ENCODE measurements at regions not wholly inside any gene's neighbourhood (a gene's known extent, or its start where the extent isn't known, plus 50 kb on each side); places are given as distances from the start of the nearest gene placed in this dataset.

- ATAC-seq (replicated peaks) (no peak), DNase-seq (no peak)
- Mint-ChIP-seq H3K27me3 (no peaks in the 10 kb centered on the region), H3K9me3 (no peaks in the 10 kb centered on the region), H3K4me1 (no peaks in the 10 kb centered on the region), H3K4me3 (no peak overlapping the region), H3K36me3 (no peaks in the 10 kb centered on the region), H3K27ac (no peak overlapping the region)
Observed at GRCh38 chr6:9405825-9406224, 970.5 kb upstream of the SLC35B3 start.

GRCh38 chr6:9405369-9405768 is 970.0 kb upstream of the SLC35B3 start:
- Mint-ChIP-seq H3K27me3 (no peaks in the 10 kb centered on the region), H3K27ac (no peak overlapping the region)

GRCh38 chr6:9404351-9405146 is 969.2 kb upstream of the SLC35B3 start:
- H3K27ac Mint-ChIP-seq = no peak overlapping the region
- DNase-seq = no peak
- H3K4me1 Mint-ChIP-seq = no peaks in the 10 kb centered on the region

More at GRCh38 chr6:9405369-9405768, 970.0 kb upstream of the SLC35B3 start:
- DNase-seq (no peak), ATAC-seq (replicated peaks) (no peak)
- H3K4me3 Mint-ChIP-seq = no peak overlapping the region
- no peaks in the 10 kb centered on the region for H3K36me3 Mint-ChIP-seq
- H3K9me3 Mint-ChIP-seq = no peaks in the 10 kb centered on the region
- no peaks in the 10 kb centered on the region for H3K4me1 Mint-ChIP-seq

GRCh38 chr6:9403736-9404135 is 968.4 kb upstream of the SLC35B3 start:
- DNase-seq (no peak), ATAC-seq (replicated peaks) (no peak)
- H3K36me3 Mint-ChIP-seq = no peaks in the 10 kb centered on the region
- no peak overlapping the region for H3K27ac Mint-ChIP-seq
- no peak overlapping the region for H3K4me3 Mint-ChIP-seq
- H3K27me3 Mint-ChIP-seq = peaks cover 0 to 3% of the 10 kb centered on the region in 2 donors
- no peaks in the 10 kb centered on the region for H3K4me1 Mint-ChIP-seq
- peaks cover 0 to 1% of the 10 kb centered on the region in 2 donors for H3K9me3 Mint-ChIP-seq

More at GRCh38 chr6:9404351-9405146, 969.2 kb upstream of the SLC35B3 start:
- Mint-ChIP-seq H3K9me3 (peaks cover 0 to 1% of the 10 kb centered on the region in 2 donors), H3K4me3 (no peak overlapping the region), H3K36me3 (no peaks in the 10 kb centered on the region), H3K27me3 (no peaks in the 10 kb centered on the region)
- no peak for ATAC-seq (replicated peaks)

DNA sequence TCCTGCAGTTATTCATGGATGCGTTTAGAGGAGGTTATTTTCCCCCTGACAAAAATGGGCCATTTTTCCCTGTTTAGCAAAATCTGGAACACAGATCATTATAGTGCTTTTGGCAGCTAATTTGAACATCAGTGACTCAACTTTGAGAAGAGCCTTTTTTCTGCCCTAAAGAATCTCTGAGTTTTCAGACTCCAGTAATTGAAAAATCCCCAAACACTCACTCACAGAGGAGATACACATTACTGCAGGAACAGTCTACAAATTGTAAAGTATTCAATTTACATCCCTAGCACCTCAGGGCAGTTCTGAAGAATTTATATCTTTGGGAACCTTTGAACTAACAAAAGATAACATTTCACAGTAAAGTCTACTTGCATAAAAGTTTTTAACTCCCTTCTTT is 966.6 kb upstream of the SLC35B3 start:
- no peak overlapping the region for H3K4me3 Mint-ChIP-seq
- no peak for DNase-seq
- H3K36me3 Mint-ChIP-seq = no peaks in the 10 kb centered on the region
- ATAC-seq (replicated peaks) = no peak
- no peaks in the 10 kb centered on the region for H3K4me1 Mint-ChIP-seq
- peaks cover 6 to 8% of the 10 kb centered on the region in 2 donors for H3K27me3 Mint-ChIP-seq
- peaks cover 0 to 3% of the 10 kb centered on the region in 2 donors for H3K9me3 Mint-ChIP-seq
- H3K27ac Mint-ChIP-seq = no peak overlapping the region

- H3K9me3 Mint-ChIP-seq = peaks cover 0 to 3% of the 10 kb centered on the region in 2 donors
- no peaks in the 10 kb centered on the region for H3K36me3 Mint-ChIP-seq
- ATAC-seq (replicated peaks) (no peak), DNase-seq (no peak)
- no peak overlapping the region for H3K4me3 Mint-ChIP-seq
- H3K27me3 Mint-ChIP-seq = peaks cover 6 to 8% of the 10 kb centered on the region in 2 donors
- H3K27ac Mint-ChIP-seq = no peak overlapping the region
- H3K4me1 Mint-ChIP-seq = no peaks in the 10 kb centered on the region
Observed at GRCh38 chr6:9399916-9400315, 964.6 kb upstream of the SLC35B3 start.

DNA sequence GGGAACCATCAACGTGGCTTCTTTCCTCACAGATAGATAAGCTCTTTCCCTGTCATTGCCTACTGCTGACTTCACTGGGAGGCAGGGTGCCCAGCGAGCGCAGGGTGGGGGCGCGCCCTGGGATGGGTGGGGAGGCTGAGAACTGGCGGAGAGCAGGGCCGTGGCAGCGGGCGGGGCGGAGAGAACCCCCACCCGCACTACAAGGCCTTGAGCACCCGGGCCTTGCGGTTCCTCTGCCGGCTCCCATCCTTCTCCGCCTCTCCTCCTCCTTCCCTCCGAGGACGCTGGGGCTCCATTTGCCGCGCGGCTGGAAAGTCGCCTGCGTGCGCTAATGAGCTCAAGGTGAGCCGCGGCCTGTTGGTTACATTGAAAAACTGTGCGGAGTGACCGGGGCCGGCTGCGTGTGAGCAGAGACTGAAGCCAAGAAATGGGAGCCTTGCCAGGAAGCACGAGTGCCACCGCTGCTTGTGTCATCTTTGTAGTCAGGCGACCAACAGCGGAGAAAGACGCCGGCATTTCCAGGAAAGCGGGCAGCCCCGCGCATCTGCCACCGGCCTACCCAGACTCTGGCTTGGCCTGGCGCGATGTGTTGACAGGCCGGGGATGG is 963.5 kb upstream of the SLC35B3 start:
- H3K9me3 Mint-ChIP-seq = peaks cover 0 to 3% of the 10 kb centered on the region in 2 donors
- DNase-seq = no peak
- no peak overlapping the region for H3K4me3 Mint-ChIP-seq

DNA sequence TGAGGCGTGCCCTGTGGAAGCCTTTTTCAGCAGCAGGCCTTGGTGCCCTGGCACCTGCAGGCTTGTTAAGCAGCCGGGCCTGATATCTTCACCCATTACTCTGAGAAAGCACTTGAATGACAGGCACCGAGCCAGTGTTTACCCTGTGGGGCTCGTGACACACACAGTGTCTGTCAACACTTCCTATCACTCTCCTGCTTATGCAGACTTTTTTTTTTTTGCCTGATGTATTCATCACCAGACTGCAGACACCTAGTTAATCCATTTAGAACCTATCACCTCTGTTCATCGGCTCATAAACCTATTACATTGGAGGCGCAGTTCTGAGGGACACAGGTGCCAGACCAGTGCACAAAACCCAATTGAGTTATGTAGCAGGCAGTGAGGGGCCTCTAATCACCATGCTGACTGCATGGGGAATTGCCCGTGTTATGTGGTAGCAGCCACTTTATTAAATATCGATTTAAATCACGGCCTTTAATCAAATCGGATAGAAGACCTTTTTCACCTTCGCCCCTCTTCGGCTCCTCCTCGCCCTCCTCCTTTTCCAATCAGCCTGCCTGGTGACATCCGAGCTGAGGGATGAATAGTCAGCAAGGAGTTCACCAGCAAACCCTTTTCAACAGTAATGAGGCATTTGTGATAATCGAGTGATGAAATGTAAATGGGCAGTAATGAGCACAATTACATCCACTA is 962.9 kb upstream of the SLC35B3 start:
- Mint-ChIP-seq H3K4me1 (no peaks in the 10 kb centered on the region), H3K9me3 (peaks cover 0 to 3% of the 10 kb centered on the region in 2 donors), H3K27ac (no peak overlapping the region)

More for the DNA sequence above, 963.5 kb upstream of the SLC35B3 start:
- Mint-ChIP-seq H3K36me3 (no peaks in the 10 kb centered on the region), H3K27me3 (peaks cover 6 to 8% of the 10 kb centered on the region in 2 donors), H3K4me1 (no peaks in the 10 kb centered on the region), H3K27ac (no peak overlapping the region)
- no peak for ATAC-seq (replicated peaks)

DNA sequence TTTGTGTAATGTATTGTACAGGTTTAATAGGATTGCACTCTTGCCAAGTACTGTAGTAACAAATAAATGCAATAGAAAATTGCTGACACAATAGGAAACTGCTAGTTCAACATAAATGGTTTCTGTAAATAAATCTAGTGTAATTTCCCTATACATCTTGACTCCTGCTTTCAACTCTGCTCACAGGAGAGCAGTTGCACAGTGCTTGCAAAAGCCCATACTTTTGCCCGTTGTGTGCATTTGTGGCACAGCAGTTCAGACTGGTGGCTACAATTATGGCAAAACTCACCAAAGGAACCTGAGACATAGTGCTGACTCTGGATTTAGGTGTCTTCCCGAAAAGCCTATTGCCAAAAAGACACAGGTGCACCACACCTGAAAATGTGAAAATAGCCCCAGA is 953.3 kb upstream of the SLC35B3 start:
- H3K4me3 Mint-ChIP-seq = no peak overlapping the region
- no peaks in the 10 kb centered on the region for H3K36me3 Mint-ChIP-seq
- H3K27ac Mint-ChIP-seq = no peak overlapping the region
- H3K9me3 Mint-ChIP-seq = peaks cover 5 to 13% of the 10 kb centered on the region in 2 donors
- DNase-seq (no peak), ATAC-seq (replicated peaks) (no peak)
- H3K27me3 Mint-ChIP-seq = no peaks in the 10 kb centered on the region
- no peaks in the 10 kb centered on the region for H3K4me1 Mint-ChIP-seq

More for the DNA sequence above, 962.9 kb upstream of the SLC35B3 start:
- Mint-ChIP-seq H3K4me3 (no peak overlapping the region), H3K36me3 (no peaks in the 10 kb centered on the region), H3K27me3 (peaks cover 6 to 8% of the 10 kb centered on the region in 2 donors)
- DNase-seq (no peak), ATAC-seq (replicated peaks) (no peak)

- Mint-ChIP-seq H3K36me3 (no peaks in the 10 kb centered on the region), H3K27me3 (no peaks in the 10 kb centered on the region), H3K4me1 (no peaks in the 10 kb centered on the region), H3K27ac (no peak overlapping the region), H3K9me3 (peaks cover 1 to 11% of the 10 kb centered on the region in 2 donors), H3K4me3 (no peak overlapping the region)
- ATAC-seq (replicated peaks) (no peak), DNase-seq (no peak)
Observed at GRCh38 chr6:9380568-9380967, 945.2 kb upstream of the SLC35B3 start.

- H3K27ac Mint-ChIP-seq = no peak overlapping the region
- H3K4me3 Mint-ChIP-seq = no peak overlapping the region
- no peaks in the 10 kb centered on the region for H3K36me3 Mint-ChIP-seq
- H3K4me1 Mint-ChIP-seq = no peaks in the 10 kb centered on the region
- no peaks in the 10 kb centered on the region for H3K27me3 Mint-ChIP-seq
- DNase-seq = no peak
- no peak for ATAC-seq (replicated peaks)
- H3K9me3 Mint-ChIP-seq = no peaks in the 10 kb centered on the region
Observed at GRCh38 chr6:9373308-9373707, 938.0 kb upstream of the SLC35B3 start.

DNA sequence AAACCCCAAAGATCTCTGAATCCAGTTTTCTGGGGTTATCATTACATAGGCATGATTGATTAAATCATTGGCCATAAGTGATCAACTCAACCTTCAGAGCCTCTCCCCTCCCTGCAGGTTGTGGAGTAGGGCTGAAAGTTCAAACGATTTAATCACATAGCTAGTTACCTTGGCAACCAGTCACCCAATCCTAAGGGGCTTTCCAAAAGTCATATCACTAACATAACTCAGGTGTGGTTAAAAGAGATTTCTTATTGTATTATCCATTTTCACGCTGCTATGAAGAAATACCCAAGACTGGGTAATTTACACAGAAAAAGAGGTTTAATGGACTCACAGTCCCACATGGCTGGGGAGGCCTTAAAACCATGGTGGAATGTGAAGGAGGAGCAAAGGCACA is 935.1 kb upstream of the SLC35B3 start:
- no peaks in the 10 kb centered on the region for H3K9me3 Mint-ChIP-seq
- no peaks in the 10 kb centered on the region for H3K4me1 Mint-ChIP-seq
- H3K4me3 Mint-ChIP-seq = no peak overlapping the region
- H3K27ac Mint-ChIP-seq = no peak overlapping the region
- no peaks in the 10 kb centered on the region for H3K27me3 Mint-ChIP-seq
- no peaks in the 10 kb centered on the region for H3K36me3 Mint-ChIP-seq
- DNase-seq = no peak
- no peak for ATAC-seq (replicated peaks)

- H3K9me3 Mint-ChIP-seq = peaks cover 0 to 2% of the 10 kb centered on the region in 2 donors
- H3K27ac Mint-ChIP-seq = no peak overlapping the region
- H3K4me3 Mint-ChIP-seq = no peak overlapping the region
- DNase-seq (no peak), ATAC-seq (replicated peaks) (no peak)
- no peaks in the 10 kb centered on the region for H3K4me1 Mint-ChIP-seq
- no peaks in the 10 kb centered on the region for H3K27me3 Mint-ChIP-seq
- no peaks in the 10 kb centered on the region for H3K36me3 Mint-ChIP-seq
Observed at GRCh38 chr6:9365378-9365777, 930.0 kb upstream of the SLC35B3 start.

DNA sequence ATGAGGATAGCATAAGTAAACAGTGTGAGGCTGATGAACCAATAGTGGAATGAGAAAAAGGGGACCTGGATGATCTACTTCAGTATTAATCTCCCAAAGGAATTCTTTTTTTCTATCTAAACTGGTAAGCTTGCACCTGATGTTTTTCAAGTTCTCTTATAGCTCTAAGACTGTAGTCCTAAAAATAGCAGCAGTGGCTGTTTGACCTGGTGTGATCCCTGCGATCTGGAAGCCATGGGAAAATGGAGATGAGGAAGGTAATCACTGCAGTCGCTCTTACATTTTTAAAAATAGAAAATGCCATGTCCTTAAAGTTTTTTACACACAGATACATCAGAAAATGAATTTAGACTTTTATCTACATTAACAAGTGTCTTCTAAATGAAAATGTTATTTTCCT is 926.4 kb upstream of the SLC35B3 start:
- H3K27ac Mint-ChIP-seq = no peak overlapping the region
- H3K27me3 Mint-ChIP-seq = no peaks in the 10 kb centered on the region
- peaks cover 6 to 7% of the 10 kb centered on the region in 2 donors for H3K9me3 Mint-ChIP-seq
- ATAC-seq (replicated peaks) = no peak
- H3K4me3 Mint-ChIP-seq = no peak overlapping the region
- no peaks in the 10 kb centered on the region for H3K4me1 Mint-ChIP-seq
- no peak for DNase-seq
- no peaks in the 10 kb centered on the region for H3K36me3 Mint-ChIP-seq

Data from stimulated activated naive B cell treated with anti-CD40 and anti-IgM and Interleukin-4, amounts not matched to agents 10 μg/mL and 1 μg/mL and 100 μg/mL, for 72 hours (primary cell).